GM18502 (cell line): ENCODE measurements at regions not wholly inside any gene's neighbourhood (a gene's known extent, or its start where the extent isn't known, plus 50 kb on each side); places are given as distances from the start of the nearest gene placed in this dataset.
"Not testable (repeated sequence)": the region's sequence is repeated elsewhere in the genome, so short reads cannot be mapped to it uniquely, and the experiment has no call there.

Experiments used
- ATAC-seq: cut with Tn5 transposase; IDR thresholded peaks from one replicate; pipeline ENCODE4 v1.9.1; 2021; ENCODE audit warnings: mild to moderate bottlenecking; ENCODE audit not compliant: unreplicated experiment, poor library complexity

- no peak for ATAC-seq
Observed at GRCh38 chr2:14952400-14952963, 320.0 kb downstream of the LRATD1 start.

GRCh38 chr2:14960686-14961324 lies 328.3 kb downstream of the LRATD1 start:
- ATAC-seq, result no peak

- no peak for ATAC-seq
Observed at GRCh38 chr2:14967729-14968128, 335.2 kb downstream of the LRATD1 start.

GRCh38 chr2:14975381-14975780 lies 342.9 kb downstream of the LRATD1 start:
- ATAC-seq, result no peak

- no peak for ATAC-seq
Observed at GRCh38 chr2:14977021-14977420, 344.5 kb downstream of the LRATD1 start.

- no peak for ATAC-seq
Observed at GRCh38 chr2:14978845-14979244, 346.3 kb downstream of the LRATD1 start.

- ATAC-seq, result no peak
Observed at GRCh38 chr2:14982790-14983189, 350.3 kb downstream of the LRATD1 start.

- no peak for ATAC-seq
Observed at GRCh38 chr2:14988600-14988999, 356.1 kb downstream of the LRATD1 start.

GRCh38 chr2:14991723-14992122 lies 359.2 kb downstream of the LRATD1 start:
- ATAC-seq, result no peak

- ATAC-seq, result no peak
Observed at GRCh38 chr2:14994721-14995120, 362.2 kb downstream of the LRATD1 start.

GRCh38 chr2:14996351-14997014 lies 364.0 kb downstream of the LRATD1 start:
- no peak for ATAC-seq

- no peak for ATAC-seq
Observed at GRCh38 chr2:14998546-14998945, 366.0 kb downstream of the LRATD1 start.

- ATAC-seq, result no peak
Observed at GRCh38 chr2:14999114-14999661, 366.7 kb downstream of the LRATD1 start.

GRCh38 chr2:15002519-15002918 lies 370.0 kb downstream of the LRATD1 start:
- not testable (repeated sequence) for ATAC-seq

GRCh38 chr2:15006667-15007066 lies 374.1 kb downstream of the LRATD1 start:
- ATAC-seq, result peak; percentile 69

GRCh38 chr2:15009681-15010080 lies 377.2 kb downstream of the LRATD1 start:
- ATAC-seq, result no peak

- ATAC-seq, result peak; percentile 76
Observed at GRCh38 chr2:15010346-15010745, 377.8 kb downstream of the LRATD1 start.

- ATAC-seq, result no peak
Observed at GRCh38 chr2:15018814-15019213, 386.3 kb downstream of the LRATD1 start.

GRCh38 chr2:15023221-15023620 lies 390.7 kb downstream of the LRATD1 start:
- no peak for ATAC-seq

- no peak for ATAC-seq
Observed at GRCh38 chr2:15028406-15028805, 395.9 kb downstream of the LRATD1 start.

GRCh38 chr2:15031745-15032240 lies 399.3 kb downstream of the LRATD1 start:
- ATAC-seq, result peak; percentile 99
